Left lung (tissue), 4 donors: ENCODE measurements at regions not wholly inside any gene's neighbourhood (a gene's known extent, or its start where the extent isn't known, plus 50 kb on each side); places are given as distances from the start of the nearest gene placed in this dataset.
"Not testable (repeated sequence)": the region's sequence is repeated elsewhere in the genome, so short reads cannot be mapped to it uniquely, and the experiment has no call there.

Experiments
- ATAC-seq: fragments of 200-7000 bp; cut with Tn5 transposase; one replicate; pipeline ENCODE4 v1.9.1; 2020; ENCODE audit warnings: moderate library complexity
- DNase-seq, 4 donors: peaks; one replicate each; pipeline ENCODE4 v3.0.0-alpha.2; 2013 to 2020
- H3K27ac ChIP-seq, 2 donors: fragments of 200-600 bp; sonication (generic) in 1 of 2; one replicate each; pipeline versions ENCODE4 v1.5.0 to v1.8.0; 2020 to 2021
- H3K27me3 ChIP-seq, 2 donors: fragments of 200-600 bp; sonication (generic) in 1 of 2; one replicate each; pipeline versions ENCODE4 v1.5.0 to v1.8.0; 2020 to 2021
- H3K36me3 ChIP-seq, 2 donors: fragments of 200-600 bp; sonication (generic) in 1 of 2; one replicate each; pipeline versions ENCODE4 v1.5.0 to v1.8.0; 2020 to 2021
- H3K4me1 ChIP-seq, 2 donors: fragments of 200-600 bp; one replicate each; pipeline ENCODE4 v1.8.0; 2021
- H3K4me3 ChIP-seq, 2 donors: fragments of 200-600 bp; sonication (generic) in 1 of 2; one replicate each; pipeline versions ENCODE4 v1.5.0 to v1.8.0; 2020 to 2021; ENCODE audit warnings: mild to moderate bottlenecking in 1 of 2
- H3K9me3 ChIP-seq, 2 donors: fragments of 200-600 bp; sonication (generic) in 1 of 2; one replicate each; pipeline versions ENCODE4 v1.5.0 to v1.8.0; 2020 to 2021
- intact Hi-C, 2 donors: fragments of 100-400 bp; cut with DNase I; formaldehyde crosslinking; loops; one replicate each; pipeline versions ENCODE4 v1.11.2 to v1.14.2; 2022
- TF ChIP-seq, protein P1 (sequence below), 2 donors: fragments of 200-600 bp; sonication (generic) in 1 of 2; IDR thresholded peaks; one replicate each; pipeline versions ENCODE4 v1.5.0 to v1.8.0; 2021; ENCODE audit warnings: antibody characterized with exemption in 2 of 2
- donor health status: DM: no; HTN: yes; CAD: no.
- donor health status: DM: no; HTN: no; CAD: no.

DNA sequence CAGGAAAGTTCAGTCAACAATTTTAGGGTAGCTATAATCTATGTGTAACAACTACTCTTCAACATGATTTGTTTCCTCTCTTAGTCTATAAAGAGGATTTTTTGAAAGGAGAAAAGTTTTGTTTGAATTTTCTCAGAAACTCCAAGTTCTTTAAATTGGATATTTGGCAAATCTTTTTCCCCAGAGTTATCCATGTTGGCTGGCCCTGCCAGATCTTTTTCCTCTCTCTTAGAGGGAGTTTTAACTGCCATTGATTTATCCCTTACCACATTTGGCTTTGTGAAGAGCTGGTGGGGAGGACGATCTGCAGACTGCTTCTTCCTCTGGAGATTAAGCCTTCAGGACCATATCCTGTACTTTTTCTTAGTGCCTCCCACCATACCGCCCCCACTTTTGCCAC lies 64.9 kb upstream of the ROPN1 start:
- Histone ChIP-seq H3K9me3 (no peaks in the 10 kb centered on the region), H3K4me1 (no peaks in the 10 kb centered on the region), H3K4me3 (no peak overlapping the region), H3K36me3 (no peaks in the 10 kb centered on the region), H3K27me3 (no peaks in the 10 kb centered on the region), H3K27ac (no peak overlapping the region)
- DNase-seq (no peak), ATAC-seq (no peak)
- TF ChIP-seq, protein P1, sequence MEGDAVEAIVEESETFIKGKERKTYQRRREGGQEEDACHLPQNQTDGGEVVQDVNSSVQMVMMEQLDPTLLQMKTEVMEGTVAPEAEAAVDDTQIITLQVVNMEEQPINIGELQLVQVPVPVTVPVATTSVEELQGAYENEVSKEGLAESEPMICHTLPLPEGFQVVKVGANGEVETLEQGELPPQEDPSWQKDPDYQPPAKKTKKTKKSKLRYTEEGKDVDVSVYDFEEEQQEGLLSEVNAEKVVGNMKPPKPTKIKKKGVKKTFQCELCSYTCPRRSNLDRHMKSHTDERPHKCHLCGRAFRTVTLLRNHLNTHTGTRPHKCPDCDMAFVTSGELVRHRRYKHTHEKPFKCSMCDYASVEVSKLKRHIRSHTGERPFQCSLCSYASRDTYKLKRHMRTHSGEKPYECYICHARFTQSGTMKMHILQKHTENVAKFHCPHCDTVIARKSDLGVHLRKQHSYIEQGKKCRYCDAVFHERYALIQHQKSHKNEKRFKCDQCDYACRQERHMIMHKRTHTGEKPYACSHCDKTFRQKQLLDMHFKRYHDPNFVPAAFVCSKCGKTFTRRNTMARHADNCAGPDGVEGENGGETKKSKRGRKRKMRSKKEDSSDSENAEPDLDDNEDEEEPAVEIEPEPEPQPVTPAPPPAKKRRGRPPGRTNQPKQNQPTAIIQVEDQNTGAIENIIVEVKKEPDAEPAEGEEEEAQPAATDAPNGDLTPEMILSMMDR (IDR thresholded peaks at IDR 0.05): no peak
- intact Hi-C loops: no loop called here

DNA sequence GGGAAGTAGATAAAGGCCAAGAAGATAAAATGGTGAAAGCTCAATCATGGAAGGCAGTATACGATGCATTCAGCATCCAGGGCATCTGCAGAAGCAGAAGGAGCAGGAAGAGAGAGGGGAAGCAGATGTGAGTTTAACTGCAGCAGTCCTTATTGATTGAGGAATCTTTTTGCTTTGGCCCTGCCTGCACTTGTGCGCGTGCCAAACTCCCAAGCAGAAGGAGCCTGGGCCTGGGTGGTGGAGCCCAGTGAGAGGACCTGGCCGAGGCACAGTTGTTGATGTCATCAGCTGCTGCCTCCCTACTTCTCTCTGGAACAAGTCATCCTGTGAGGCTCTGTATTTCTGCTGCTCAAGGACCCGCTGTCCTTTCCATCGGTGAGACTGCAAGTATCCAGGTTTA lies 65.5 kb upstream of the ROPN1 start:
- TF ChIP-seq, protein P1 (IDR thresholded peaks at IDR 0.05): no peak
- Histone ChIP-seq H3K36me3 (no peaks in the 10 kb centered on the region), H3K9me3 (no peaks in the 10 kb centered on the region), H3K4me3 (no peak overlapping the region), H3K4me1 (no peaks in the 10 kb centered on the region), H3K27me3 (no peaks in the 10 kb centered on the region), H3K27ac (no peak overlapping the region)
- ATAC-seq (no peak), DNase-seq (no peak)
- intact Hi-C loops: no loop called here

DNA sequence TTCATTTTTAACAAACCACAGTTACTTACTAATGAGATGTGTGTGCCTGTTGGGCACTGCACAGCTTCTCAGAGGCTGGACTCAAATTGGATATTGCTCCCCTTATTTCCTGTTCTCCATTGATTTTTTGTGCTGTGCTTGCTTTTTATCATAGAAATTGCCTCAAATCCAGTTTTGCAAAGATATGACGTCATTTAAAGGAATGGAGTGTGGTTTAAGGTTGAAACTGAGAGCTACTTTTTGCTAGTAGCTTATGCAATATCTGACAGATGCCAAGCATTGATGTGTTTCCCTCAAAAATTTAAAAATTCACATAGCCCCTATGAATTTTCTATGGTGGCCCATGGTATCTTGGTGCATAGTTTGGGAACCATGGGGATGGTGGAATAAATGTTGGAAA lies 67.7 kb upstream of the ROPN1 start:
- H3K4me3 ChIP-seq: no peak overlapping the region
- no peaks in the 10 kb centered on the region for H3K27me3 ChIP-seq
- intact Hi-C loops: no loop called here
- H3K4me1 ChIP-seq: peaks cover 0 to 7% of the 10 kb centered on the region in 2 donors
- no peaks in the 10 kb centered on the region for H3K9me3 ChIP-seq
- H3K27ac ChIP-seq: no peak overlapping the region
- H3K36me3 ChIP-seq: no peaks in the 10 kb centered on the region
- TF ChIP-seq, protein P1 (IDR thresholded peaks at IDR 0.05): no peak
- DNase-seq (no peak), ATAC-seq (no peak)

DNA sequence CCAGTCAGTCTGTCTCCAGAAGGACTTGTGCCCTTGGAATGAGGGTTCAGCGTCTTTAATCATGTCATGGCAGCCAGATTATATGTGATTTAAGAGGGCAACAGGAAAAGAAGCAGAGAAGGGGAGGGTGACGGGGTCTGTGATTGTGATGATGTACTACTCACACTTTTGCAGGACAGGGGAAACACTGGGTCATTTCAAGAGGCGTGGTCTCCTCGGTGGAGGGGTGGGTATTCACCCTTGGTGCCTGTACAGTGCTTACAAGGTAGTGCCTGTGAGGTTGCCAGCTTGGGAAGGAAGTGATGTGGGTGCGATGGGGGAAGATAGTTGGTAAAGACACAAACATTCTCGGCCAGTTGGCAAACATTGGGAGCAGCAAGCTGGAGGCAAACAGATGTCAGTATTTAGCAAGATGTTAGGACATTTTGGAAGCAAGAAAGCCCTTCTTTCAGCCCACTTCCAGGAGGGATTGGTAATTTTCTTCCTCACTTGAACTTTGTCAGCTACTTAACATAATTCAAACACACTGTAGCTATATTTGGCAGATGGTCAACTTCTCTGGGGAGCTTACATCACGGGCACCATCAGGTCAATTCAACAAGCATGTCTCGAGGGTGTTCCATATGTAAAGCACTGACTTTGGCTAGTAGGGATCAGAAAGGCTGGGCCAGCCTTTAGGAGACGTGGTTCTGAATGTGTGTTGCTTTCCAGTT lies 71.4 kb upstream of the ROPN1 start:
- H3K4me3 ChIP-seq: no peak overlapping the region
- peaks cover 0 to 7% of the 10 kb centered on the region in 2 donors for H3K4me1 ChIP-seq
- peak in 2 of 4 donors; percentile 33 to 70 for DNase-seq
- no peak overlapping the region for H3K27ac ChIP-seq
- peak; percentile 62 for ATAC-seq
- TF ChIP-seq, protein P1 (IDR thresholded peaks at IDR 0.05): no peak
- no peaks in the 10 kb centered on the region for H3K36me3 ChIP-seq
- no peaks in the 10 kb centered on the region for H3K9me3 ChIP-seq
- intact Hi-C loops: no loop called here
- no peaks in the 10 kb centered on the region for H3K27me3 ChIP-seq

DNA sequence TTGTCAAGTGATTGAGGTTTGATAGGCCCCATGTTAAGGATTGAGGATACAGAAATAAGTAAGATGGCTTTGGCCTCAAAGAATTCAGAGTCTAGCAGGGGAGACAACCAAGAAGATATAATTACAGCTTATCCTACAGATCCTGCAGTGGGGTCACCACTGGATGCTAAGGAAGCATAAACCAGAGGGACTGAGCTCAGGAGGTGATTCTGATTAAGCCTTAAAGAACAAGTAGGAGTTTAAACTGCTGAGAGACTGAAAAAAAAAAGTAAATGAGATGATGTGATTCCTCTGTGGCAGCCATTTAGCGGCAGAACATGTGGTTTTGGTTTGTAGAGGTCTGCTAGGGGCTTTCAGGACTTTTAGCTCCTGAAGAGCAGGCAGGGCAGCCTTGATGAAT lies 72.1 kb upstream of the ROPN1 start:
- no peak for ATAC-seq
- DNase-seq: no peak
- Histone ChIP-seq H3K4me1 (peaks cover 0 to 7% of the 10 kb centered on the region in 2 donors), H3K27ac (no peak overlapping the region), H3K36me3 (no peaks in the 10 kb centered on the region), H3K4me3 (no peak overlapping the region), H3K9me3 (no peaks in the 10 kb centered on the region), H3K27me3 (no peaks in the 10 kb centered on the region)
- TF ChIP-seq, protein P1 (IDR thresholded peaks at IDR 0.05): no peak
- intact Hi-C loops: no loop called here

DNA sequence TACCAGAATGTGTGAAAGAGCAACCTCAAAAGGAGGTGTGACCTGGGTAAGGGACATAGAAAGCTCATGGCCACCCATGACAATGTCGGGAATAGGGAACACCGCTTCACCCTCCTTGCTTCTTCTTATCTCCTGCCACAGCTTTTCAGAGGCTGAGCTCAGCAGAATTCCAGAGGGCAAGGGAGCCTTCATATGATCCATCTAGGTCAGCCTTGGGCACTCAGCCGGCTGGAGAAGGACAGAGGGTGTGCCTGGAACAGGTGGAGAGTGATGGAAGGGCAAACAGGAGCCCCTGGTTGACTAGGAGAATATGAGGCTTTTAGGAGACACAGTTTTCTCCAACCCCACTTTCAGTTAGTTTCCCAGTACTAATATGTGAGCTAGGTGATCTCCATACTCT lies 74.6 kb upstream of the ROPN1 start:
- H3K36me3 ChIP-seq, H3K27me3 ChIP-seq, H3K4me3 ChIP-seq, DNase-seq, H3K27ac ChIP-seq, ATAC-seq, H3K4me1 ChIP-seq, H3K9me3 ChIP-seq, intact Hi-C loops: not testable (repeated sequence)

DNA sequence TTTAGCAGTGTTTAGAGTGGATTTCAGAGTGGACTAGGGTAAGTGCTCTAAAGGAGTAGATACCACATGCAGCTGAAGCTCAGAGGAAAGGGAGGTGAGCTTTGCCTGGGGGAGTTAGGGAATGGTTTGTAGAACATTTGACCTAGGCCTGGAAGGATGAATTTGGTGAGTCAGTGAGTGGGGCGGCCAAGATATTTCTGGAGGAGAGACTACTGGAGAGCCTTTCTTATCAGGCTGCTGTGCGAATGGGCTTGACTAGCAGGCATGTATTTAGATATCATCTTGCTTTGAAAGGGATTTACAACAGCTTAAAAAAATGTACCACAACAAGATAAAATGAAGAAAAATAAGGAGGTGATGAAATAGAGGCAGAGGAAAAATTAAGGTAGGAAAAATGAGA lies 77.8 kb upstream of the ROPN1 start:
- H3K4me3 ChIP-seq, H3K4me1 ChIP-seq, H3K27me3 ChIP-seq, intact Hi-C loops, H3K36me3 ChIP-seq, DNase-seq, H3K9me3 ChIP-seq, H3K27ac ChIP-seq: not testable (repeated sequence)
- peak; percentile 52 for ATAC-seq

DNA sequence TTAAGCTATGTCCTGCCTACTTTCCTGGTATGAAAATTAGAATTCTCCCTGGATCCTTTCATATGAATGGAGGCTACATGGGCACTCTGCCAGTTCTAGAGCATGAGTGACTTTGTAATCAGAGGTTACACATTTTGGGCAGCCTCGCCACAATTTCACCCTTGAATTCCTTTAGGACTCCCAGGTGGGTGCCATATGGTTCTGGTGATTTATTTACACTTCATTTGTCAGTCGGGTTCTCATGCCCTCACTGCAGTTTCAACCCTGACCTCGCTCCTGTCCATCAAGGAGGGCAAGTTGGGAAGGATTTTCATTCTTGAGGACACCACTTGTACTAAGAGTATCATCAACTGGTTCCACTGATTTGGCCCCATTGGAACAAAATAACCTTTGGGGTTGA lies 83.2 kb upstream of the ROPN1 start:
- ATAC-seq, H3K36me3 ChIP-seq, H3K27me3 ChIP-seq, intact Hi-C loops, H3K4me1 ChIP-seq, H3K9me3 ChIP-seq, DNase-seq, H3K4me3 ChIP-seq, H3K27ac ChIP-seq: not testable (repeated sequence)
